ENCODE measurements at regions not wholly inside any gene's neighbourhood (a gene's known extent, or its start where the extent isn't known, plus 50 kb on each side); places are given as distances from the start of the nearest gene placed in this dataset.

- Histone ChIP-seq H3K4me1 (ENCODE audit: control insufficient read depth in 1 of 2, insufficient read depth in 1 of 2, low read depth in 1 of 2, low read length in 1 of 2) (no peaks in the 10 kb centered on the region), H3K36me3 (no peaks in the 10 kb centered on the region), H3K4me3 (ENCODE audit: low read depth in 1 of 2, low read length in 1 of 2) (no peak overlapping the region), H3K9me3 (no peaks in the 10 kb centered on the region), H3K27ac (no peak overlapping the region), H3K27me3 (peaks cover 6% of the 10 kb centered on the region)
- TF ChIP-seq CTCF (IDR thresholded peaks at IDR 0.05) = no peak
These were observed 363.0 kb downstream of the NR2F2 start for GRCh38 chr15:96693515-96693914.

- TF ChIP-seq CTCF (IDR thresholded peaks at IDR 0.05) = no peak
- no peak overlapping the region for H3K27ac ChIP-seq
- no peak overlapping the region for H3K4me3 ChIP-seq (ENCODE audit: low read depth in 1 of 2, low read length in 1 of 2)
- H3K4me1 ChIP-seq (ENCODE audit: control insufficient read depth in 1 of 2, insufficient read depth in 1 of 2, low read depth in 1 of 2, low read length in 1 of 2) = no peaks in the 10 kb centered on the region
- no peaks in the 10 kb centered on the region for H3K9me3 ChIP-seq
- H3K36me3 ChIP-seq = no peaks in the 10 kb centered on the region
- H3K27me3 ChIP-seq = peaks cover 11% of the 10 kb centered on the region
These were observed 363.6 kb downstream of the NR2F2 start for GRCh38 chr15:96693990-96694517.

- H3K4me3 ChIP-seq (ENCODE audit: low read depth in 1 of 2, low read length in 1 of 2) = no peak overlapping the region
- no peaks in the 10 kb centered on the region for H3K36me3 ChIP-seq
- peaks cover 23% of the 10 kb centered on the region for H3K27me3 ChIP-seq
- no peaks in the 10 kb centered on the region for H3K9me3 ChIP-seq
- TF ChIP-seq CTCF (IDR thresholded peaks at IDR 0.05) = no peak
- H3K4me1 ChIP-seq (ENCODE audit: control insufficient read depth in 1 of 2, insufficient read depth in 1 of 2, low read depth in 1 of 2, low read length in 1 of 2) = no peaks in the 10 kb centered on the region
- no peak overlapping the region for H3K27ac ChIP-seq
These were observed 364.9 kb downstream of the NR2F2 start for GRCh38 chr15:96695426-96695825.

- no peak for TF ChIP-seq CTCF (IDR thresholded peaks at IDR 0.05)
- Histone ChIP-seq H3K9me3 (no peaks in the 10 kb centered on the region), H3K27me3 (peaks cover 60% of the 10 kb centered on the region), H3K4me3 (ENCODE audit: low read depth in 1 of 2, low read length in 1 of 2) (no peak overlapping the region), H3K27ac (no peak overlapping the region), H3K4me1 (ENCODE audit: control insufficient read depth in 1 of 2, insufficient read depth in 1 of 2, low read depth in 1 of 2, low read length in 1 of 2) (no peaks in the 10 kb centered on the region), H3K36me3 (no peaks in the 10 kb centered on the region)
These were observed 369.4 kb downstream of the NR2F2 start for GRCh38 chr15:96699871-96700401.

- no peak for TF ChIP-seq CTCF (IDR thresholded peaks at IDR 0.05)
- no peaks in the 10 kb centered on the region for H3K4me1 ChIP-seq (ENCODE audit: control insufficient read depth in 1 of 2, insufficient read depth in 1 of 2, low read depth in 1 of 2, low read length in 1 of 2)
- H3K27ac ChIP-seq = no peak overlapping the region
- H3K9me3 ChIP-seq = no peaks in the 10 kb centered on the region
- peaks cover 60% of the 10 kb centered on the region for H3K27me3 ChIP-seq
- H3K36me3 ChIP-seq = no peaks in the 10 kb centered on the region
- no peak overlapping the region for H3K4me3 ChIP-seq (ENCODE audit: low read depth in 1 of 2, low read length in 1 of 2)
These were observed 370.1 kb downstream of the NR2F2 start for GRCh38 chr15:96700555-96700954.
